HG02981 (cell line): ENCODE measurements at regions not wholly inside any gene's neighbourhood (a gene's known extent, or its start where the extent isn't known, plus 50 kb on each side); places are given as distances from the start of the nearest gene placed in this dataset.

Source experiments
- ATAC-seq: cut with Tn5 transposase; IDR thresholded peaks from one replicate; pipeline ENCODE4 v1.9.1; 2021; ENCODE audit warnings: mild to moderate bottlenecking, moderate library complexity; ENCODE audit not compliant: unreplicated experiment

GRCh38 chr4:27181693-27182092 lies 321.1 kb downstream of the STIM2 start:
- ATAC-seq: no peak

GRCh38 chr4:27182211-27182610 lies 321.6 kb downstream of the STIM2 start:
- ATAC-seq: no peak

- ATAC-seq: no peak
These were observed 324.0 kb downstream of the STIM2 start for GRCh38 chr4:27184508-27185155.

GRCh38 chr4:27186710-27187109 lies 326.1 kb downstream of the STIM2 start:
- ATAC-seq: no peak

GRCh38 chr4:27187786-27188185 lies 327.1 kb downstream of the STIM2 start:
- no peak for ATAC-seq

- no peak for ATAC-seq
These were observed 329.0 kb downstream of the STIM2 start for GRCh38 chr4:27189683-27190082.

GRCh38 chr4:27191592-27191991 lies 331.0 kb downstream of the STIM2 start:
- ATAC-seq: no peak

GRCh38 chr4:27194599-27195176 lies 334.0 kb downstream of the STIM2 start:
- no peak for ATAC-seq

- ATAC-seq: no peak
These were observed 337.6 kb downstream of the STIM2 start for GRCh38 chr4:27198246-27198645.

- ATAC-seq: no peak
These were observed 338.3 kb downstream of the STIM2 start for GRCh38 chr4:27198971-27199370.

- no peak for ATAC-seq
These were observed 345.4 kb downstream of the STIM2 start for GRCh38 chr4:27206009-27206408.

- no peak for ATAC-seq
These were observed 350.3 kb downstream of the STIM2 start for GRCh38 chr4:27210956-27211355.

- no peak for ATAC-seq
These were observed 353.4 kb downstream of the STIM2 start for GRCh38 chr4:27214010-27214409.

GRCh38 chr4:27215220-27215826 lies 354.7 kb downstream of the STIM2 start:
- no peak for ATAC-seq

GRCh38 chr4:27217261-27217769 lies 356.7 kb downstream of the STIM2 start:
- ATAC-seq: no peak

- no peak for ATAC-seq
These were observed 357.4 kb downstream of the STIM2 start for GRCh38 chr4:27218013-27218412.

- no peak for ATAC-seq
These were observed 362.7 kb downstream of the STIM2 start for GRCh38 chr4:27223326-27223725.

- ATAC-seq: no peak
These were observed 372.9 kb downstream of the STIM2 start for GRCh38 chr4:27233531-27233930.

GRCh38 chr4:27234306-27234899 lies 373.8 kb downstream of the STIM2 start:
- ATAC-seq: no peak

- ATAC-seq: no peak
These were observed 379.0 kb downstream of the STIM2 start for GRCh38 chr4:27239641-27240040.

GRCh38 chr4:27242217-27242616 lies 381.6 kb downstream of the STIM2 start:
- no peak for ATAC-seq

GRCh38 chr4:27245216-27245615 lies 384.6 kb downstream of the STIM2 start:
- ATAC-seq: no peak
